DMS114 treated with DMSO at 0.1 percent for 48 hours (cell line): ENCODE measurements at regions not wholly inside any gene's neighbourhood (a gene's known extent, or its start where the extent isn't known, plus 50 kb on each side); places are given as distances from the start of the nearest gene placed in this dataset.

Experiments
- DNase-seq: peaks from one replicate; lab custom pipeline; 2025; ENCODE audit not compliant: unreplicated experiment; lab: John Stamatoyannopoulos, UW

DNA sequence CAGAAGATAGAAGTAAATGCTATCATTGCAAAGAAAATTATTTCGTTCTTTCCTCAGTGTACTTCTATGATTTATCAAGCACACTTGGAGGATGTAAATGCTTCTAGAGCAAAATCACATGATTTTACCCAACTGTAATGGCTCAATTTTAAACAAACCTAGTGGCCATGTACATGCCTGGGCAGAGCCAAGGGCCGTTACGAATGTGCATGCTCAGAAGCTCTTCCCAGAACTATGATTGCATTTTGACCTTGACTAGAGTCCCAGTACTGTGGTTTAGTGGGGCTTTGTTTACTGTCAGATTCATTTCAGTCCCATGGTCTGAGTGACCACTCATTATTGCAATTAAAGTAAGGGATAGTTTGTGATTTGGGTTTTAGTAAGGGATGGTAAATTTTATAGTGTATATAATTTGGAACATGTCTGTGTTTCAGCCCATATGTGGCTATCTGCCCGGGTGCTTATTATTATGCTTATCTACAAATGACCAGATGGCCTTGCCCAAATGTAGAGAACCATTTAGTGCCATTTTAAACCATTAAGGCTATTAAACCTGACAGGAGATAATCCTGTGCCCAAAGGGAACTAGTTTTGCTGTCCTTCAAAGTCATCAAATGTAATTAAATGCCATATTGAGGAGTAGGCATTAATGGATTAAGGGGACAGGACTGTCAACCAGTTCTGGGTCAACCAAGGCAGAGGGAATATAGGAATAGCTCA lies 239.1 kb downstream of the ICOS start:
- no peak for DNase-seq

DNA sequence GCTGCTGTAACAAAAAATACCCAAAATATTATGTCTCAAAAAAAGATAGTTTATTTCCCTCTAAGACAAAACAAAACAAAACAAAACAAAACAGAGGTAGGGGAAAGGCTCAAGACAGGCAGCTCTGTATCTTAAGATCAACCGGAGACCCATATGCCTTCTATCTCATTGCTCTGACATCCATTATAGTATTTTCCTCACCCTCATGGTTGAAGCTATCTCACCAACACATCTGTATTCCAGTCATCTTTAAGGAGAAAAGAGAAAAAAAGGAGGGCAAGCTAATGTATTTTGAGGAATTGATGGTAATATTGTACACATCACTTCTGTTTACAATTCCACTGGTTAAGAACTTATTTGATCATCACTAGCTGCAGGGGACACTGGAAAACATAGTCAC lies 239.7 kb downstream of the ICOS start:
- DNase-seq: no peak

GRCh38 chr2:204177251-204177976 lies 240.9 kb downstream of the ICOS start:
- DNase-seq: no peak

DNA sequence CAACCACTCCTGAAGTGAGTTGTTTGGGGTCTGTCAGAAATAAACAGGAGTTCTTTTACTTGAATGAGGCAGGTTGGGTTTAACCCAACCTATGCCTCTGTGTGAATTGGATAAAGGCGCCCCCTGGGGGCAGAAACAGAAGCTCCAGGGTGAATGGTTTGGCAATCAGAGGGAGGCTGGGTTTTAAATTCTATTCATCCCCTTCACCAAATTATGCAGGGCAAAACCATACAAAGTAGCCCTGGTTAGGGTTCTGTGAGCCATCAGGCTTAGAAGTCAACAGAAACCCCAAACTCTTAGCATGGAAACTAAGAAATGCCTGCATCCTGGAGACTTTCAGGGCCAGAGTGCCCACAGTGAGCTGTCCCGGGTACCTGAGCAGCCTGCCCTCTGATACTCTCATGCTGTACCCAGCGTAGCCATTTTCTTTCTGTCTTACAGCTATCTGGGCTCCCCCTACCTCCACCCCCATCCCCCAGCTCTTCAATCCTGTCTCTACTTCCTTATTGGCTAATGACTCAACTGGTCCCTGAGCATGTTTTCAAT lies 241.5 kb downstream of the ICOS start:
- DNase-seq: no peak

DNA sequence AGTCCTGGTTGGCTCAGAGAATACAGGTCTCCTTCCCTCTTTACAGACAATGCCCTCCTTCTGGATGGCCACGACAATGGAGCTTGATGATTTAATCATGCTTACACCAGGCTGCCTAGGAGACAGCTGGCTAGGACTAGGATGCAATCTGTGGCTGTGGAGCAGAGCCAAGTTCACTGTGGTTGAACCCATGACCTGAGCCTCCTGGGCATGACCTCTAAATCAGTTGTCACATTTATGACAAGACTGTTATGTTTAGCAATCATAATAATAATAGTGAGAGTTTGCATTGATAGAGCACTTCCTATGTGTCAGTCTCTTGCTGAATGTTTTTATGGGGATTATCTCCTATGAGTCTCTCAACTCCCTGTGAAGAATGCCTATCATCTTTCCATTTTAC lies 244.1 kb downstream of the ICOS start:
- no peak for DNase-seq

DNA sequence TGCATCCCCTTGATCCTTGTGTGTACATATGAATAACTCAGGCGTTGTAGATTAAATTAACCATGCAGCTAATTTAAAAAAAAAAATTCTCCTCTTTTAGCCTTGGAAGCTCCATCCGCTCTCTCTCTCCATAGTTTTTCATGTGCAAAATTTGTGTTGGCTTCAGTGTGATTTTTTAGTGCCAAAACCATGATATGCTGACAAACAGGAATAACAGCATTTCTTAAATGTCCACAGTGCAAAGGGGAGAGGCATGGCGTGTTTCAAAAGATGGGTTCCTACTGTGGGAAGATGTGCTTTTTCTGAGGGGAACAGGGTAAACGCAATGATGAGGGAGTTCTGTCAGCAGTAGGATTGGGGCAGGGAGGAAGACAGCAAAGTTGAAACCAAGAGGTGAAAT lies 247.0 kb downstream of the ICOS start:
- DNase-seq: no peak

- DNase-seq: no peak
Observed at GRCh38 chr2:204184226-204184625, 247.7 kb downstream of the ICOS start.

DNA sequence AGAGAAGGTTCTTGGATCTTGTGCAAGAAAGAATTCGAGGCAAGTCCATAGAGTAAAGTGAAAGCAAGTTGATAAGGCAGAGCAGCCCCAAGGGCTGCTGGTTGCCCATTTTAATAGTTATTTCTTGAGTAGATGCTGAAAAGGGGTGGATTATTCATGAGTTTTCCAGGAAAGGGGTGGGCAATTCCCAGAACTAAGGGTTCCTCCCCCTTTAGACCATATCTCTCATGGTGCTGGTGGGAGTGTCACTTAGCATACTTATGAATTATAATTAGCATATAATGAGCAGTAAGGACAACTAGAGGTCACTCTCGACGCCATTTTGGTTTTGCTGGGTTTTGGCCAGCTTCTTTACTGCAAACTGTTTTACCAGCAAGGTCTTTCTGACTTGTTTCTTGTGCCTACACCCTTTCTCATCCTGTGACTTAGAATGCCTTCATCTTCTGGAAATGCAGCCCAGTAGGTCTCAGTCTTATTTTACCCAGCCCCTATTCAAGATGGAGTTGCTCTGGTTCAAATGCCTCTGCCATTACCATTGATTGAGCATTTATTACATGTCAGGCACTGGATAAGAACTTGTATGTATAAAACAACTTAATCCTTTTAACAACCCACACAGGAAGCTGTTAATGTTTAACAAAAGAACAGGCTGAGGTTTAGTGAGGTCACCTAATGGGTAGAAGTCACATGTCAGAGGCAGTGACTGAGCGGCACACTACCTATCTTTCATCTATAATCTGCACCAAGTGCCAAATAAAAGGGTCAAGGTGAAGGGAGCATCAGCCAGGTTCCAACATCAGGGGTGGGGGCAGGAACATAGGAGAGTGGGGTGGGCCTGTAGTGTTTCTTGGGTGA lies 250.9 kb downstream of the ICOS start:
- DNase-seq: no peak

DNA sequence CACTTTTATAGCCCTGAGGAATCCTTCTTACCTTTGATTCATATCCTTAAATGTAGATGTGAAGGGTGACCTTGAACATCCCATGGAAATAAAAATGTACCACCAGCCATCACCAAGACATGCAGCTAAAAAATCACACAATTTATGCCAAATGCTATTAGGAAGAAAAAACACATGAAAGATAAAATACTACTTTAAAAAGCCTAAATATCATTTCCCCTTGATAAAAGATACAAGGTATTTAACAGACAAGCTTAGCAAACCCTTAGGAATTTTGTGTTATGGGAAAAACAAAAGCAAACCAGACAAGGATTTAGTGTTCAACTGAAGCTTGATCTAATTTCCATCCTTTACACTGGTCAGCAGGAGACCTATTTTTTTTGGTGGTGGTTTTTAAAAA lies 255.0 kb downstream of the ICOS start:
- no peak for DNase-seq

DNA sequence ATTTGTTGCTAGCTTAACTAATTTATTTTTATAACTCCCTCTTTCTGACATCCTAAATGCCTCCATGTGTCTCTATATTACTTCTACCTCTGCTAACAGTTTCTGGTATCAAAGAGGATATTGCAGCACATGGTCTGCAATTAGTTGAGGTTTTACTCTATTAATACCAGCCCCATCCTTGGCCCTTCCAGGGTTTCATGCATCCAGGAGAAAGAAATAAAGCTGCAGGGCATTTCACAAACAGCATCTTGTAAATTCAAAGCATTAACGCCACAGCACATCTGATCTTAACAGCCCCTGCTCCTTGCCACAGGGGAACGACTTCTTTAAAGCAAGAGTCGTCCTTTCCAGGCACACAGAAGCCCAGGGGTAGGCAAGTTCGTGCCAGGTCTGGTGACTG lies 258.9 kb downstream of the ICOS start:
- no peak for DNase-seq

DNA sequence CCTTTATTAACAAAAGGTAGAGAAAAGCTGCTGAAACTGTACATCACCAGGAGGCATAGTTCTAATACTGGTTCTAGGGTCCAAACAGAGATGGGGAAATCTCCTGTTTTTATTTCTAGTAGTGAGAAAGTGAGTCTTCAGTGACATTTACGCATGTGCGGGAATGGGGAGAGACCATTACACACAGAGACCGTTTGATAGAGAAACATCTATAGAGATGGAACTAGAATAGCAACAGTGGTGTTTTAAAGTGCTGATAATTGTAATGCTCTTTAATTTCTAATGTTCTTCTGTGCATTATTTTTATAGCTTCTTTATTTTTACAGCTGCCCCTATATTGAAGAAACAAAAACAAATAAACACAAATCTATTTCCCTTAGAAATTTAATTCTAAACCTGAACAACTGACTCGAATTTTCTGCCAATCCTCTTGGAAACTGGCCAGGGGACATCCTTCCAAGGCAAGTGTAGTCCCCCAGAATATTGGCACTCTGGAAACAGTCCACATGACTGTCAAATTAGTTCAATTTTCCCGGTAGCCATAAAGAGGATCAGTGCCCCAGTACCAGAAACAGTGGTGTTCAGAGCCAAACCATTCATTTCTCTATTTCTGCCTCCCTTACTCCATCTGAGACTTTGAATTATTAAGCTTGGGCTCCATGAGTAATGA lies 260.9 kb downstream of the ICOS start:
- no peak for DNase-seq

- no peak for DNase-seq
Observed at GRCh38 chr2:204199357-204199756, 262.8 kb downstream of the ICOS start.

GRCh38 chr2:204201507-204201906 lies 264.9 kb downstream of the ICOS start:
- DNase-seq: no peak

GRCh38 chr2:204202253-204202652 lies 265.7 kb downstream of the ICOS start:
- DNase-seq: no peak

DNA sequence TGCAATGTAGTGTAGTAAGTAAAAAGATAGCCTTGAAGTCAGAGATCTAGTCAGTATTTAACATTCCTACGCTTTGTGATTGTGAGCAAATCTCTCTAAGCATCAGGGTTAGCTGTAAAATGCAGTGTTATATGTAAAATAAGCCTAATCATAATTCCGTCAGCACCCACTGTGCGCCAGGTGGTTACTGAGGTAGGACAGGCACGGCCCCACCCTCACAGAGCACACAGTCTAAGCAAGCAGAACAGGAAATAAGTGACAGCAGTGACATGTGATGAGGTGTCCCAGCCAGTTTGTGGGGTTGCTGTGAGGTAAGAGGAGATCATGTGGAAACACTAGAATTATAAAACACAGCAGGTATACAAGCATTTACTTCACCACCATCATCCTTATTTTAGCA lies 267.1 kb downstream of the ICOS start:
- no peak for DNase-seq

- no peak for DNase-seq
Observed at GRCh38 chr2:204205082-204205481, 268.5 kb downstream of the ICOS start.

GRCh38 chr2:204205538-204205937 lies 269.0 kb downstream of the ICOS start:
- DNase-seq: no peak

DNA sequence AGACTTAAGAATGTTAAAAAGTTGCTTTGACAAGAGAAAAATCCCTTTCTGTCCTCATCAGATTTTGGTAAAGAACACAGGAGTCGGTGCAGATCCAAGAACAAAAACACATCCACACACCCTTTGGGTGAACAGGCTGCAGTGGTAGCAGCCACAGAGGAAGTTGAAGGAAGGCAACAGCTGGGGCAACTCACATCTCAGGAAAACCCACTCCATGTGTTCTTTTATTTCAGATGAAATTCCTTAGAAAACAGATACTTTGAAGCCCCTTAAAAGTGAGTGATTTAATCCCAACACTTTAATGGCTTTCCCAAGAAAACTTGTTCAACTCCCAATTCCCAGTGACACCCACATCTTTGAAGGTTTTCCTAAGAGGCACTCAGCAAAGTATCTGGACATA lies 271.3 kb downstream of the ICOS start:
- no peak for DNase-seq

GRCh38 chr2:204213588-204213987 lies 277.0 kb downstream of the ICOS start:
- DNase-seq: no peak

DNA sequence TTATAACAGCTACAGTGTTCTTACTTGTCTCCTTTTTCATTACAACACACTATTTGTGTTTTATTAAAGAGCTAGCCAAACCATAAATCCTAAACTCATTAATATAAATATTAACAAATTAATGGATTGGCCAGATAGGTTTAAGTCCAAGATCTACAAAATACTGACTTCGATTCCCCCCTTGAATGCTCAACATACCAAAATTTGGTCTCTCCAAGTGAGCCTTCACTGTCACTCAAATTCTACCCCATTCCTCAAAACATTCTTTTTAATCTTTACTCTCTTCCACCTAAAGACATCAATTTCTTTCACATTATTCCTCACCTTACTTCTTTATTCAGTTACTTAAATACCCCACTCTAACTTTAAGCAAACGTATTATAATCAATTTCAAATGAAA lies 281.5 kb downstream of the ICOS start:
- DNase-seq: no peak

- DNase-seq: no peak
Observed at GRCh38 chr2:204219196-204219595, 282.6 kb downstream of the ICOS start.
